ENCODE measurements at regions not wholly inside any gene's neighbourhood (a gene's known extent, or its start where the extent isn't known, plus 50 kb on each side); places are given as distances from the start of the nearest gene placed in this dataset.

GRCh38 chr6:145427232-145427631, 308.1 kb downstream of the EPM2A start:
- DNase-seq (ENCODE audit: low read depth): no peak
- no peak overlapping the region for H3K4me3 ChIP-seq (ENCODE audit: low read length)
- no peak for TF ChIP-seq CTCF (conservative IDR thresholded peaks at IDR 0.05; ENCODE audit: low read length)

GRCh38 chr6:145428706-145429105, 306.6 kb downstream of the EPM2A start:
- no peak for TF ChIP-seq CTCF (conservative IDR thresholded peaks at IDR 0.05; ENCODE audit: low read length)
- DNase-seq (ENCODE audit: low read depth): no peak
- H3K4me3 ChIP-seq (ENCODE audit: low read length): no peak overlapping the region

GRCh38 chr6:145442110-145442509, 293.2 kb downstream of the EPM2A start:
- TF ChIP-seq CTCF (conservative IDR thresholded peaks at IDR 0.05; ENCODE audit: low read length): no peak
- DNase-seq (ENCODE audit: low read depth): no peak
- no peak overlapping the region for H3K4me3 ChIP-seq (ENCODE audit: low read length)

- TF ChIP-seq CTCF (conservative IDR thresholded peaks at IDR 0.05; ENCODE audit: low read length): no peak
- no peak overlapping the region for H3K4me3 ChIP-seq (ENCODE audit: low read length)
- no peak for DNase-seq (ENCODE audit: low read depth)
These were observed 289.6 kb downstream of the EPM2A start for GRCh38 chr6:145445674-145446073.

GRCh38 chr6:145451029-145451428, 284.3 kb downstream of the EPM2A start:
- no peak overlapping the region for H3K4me3 ChIP-seq (ENCODE audit: low read length)
- TF ChIP-seq CTCF (conservative IDR thresholded peaks at IDR 0.05; ENCODE audit: low read length): no peak
- DNase-seq (ENCODE audit: low read depth): no peak

- H3K4me3 ChIP-seq (ENCODE audit: low read length): no peak overlapping the region
- DNase-seq (ENCODE audit: low read depth): no peak
- TF ChIP-seq CTCF (conservative IDR thresholded peaks at IDR 0.05; ENCODE audit: low read length): 0 out of 2 replicates have a peak, but pooled peaks have one; percentile 14
These were observed 281.9 kb downstream of the EPM2A start for GRCh38 chr6:145453376-145453775.

- no peak overlapping the region for H3K4me3 ChIP-seq (ENCODE audit: low read length)
- no peak for DNase-seq (ENCODE audit: low read depth)
- no peak for TF ChIP-seq CTCF (conservative IDR thresholded peaks at IDR 0.05; ENCODE audit: low read length)
These were observed 281.3 kb downstream of the EPM2A start for GRCh38 chr6:145454006-145454405.

All from AG10803 (cell line).